Neural cell (in vitro differentiated cells): ENCODE measurements at regions not wholly inside any gene's neighbourhood (a gene's known extent, or its start where the extent isn't known, plus 50 kb on each side); places are given as distances from the start of the nearest gene placed in this dataset.

Experiments used
- H2AFZ ChIP-seq: fragments of 200-600, 300-800 bp; sonication (generic), shearing (Covaris generic); 2 replicates; pipeline ENCODE4 v1.6.0; 2014; ENCODE audit warnings: low read depth, mild to moderate bottlenecking, antibody characterized with exemption, low read length, moderate library complexity
- H3F3A ChIP-seq: fragments of 200-600 bp; shearing (Covaris generic); 2 replicates; pipeline ENCODE4 v1.6.1; 2016; ENCODE audit warnings: mild to moderate bottlenecking, moderate library complexity, mixed read lengths, antibody characterized with exemption, low read length; ENCODE audit not compliant: insufficient read depth, poor library complexity, severe bottlenecking
- H3K27ac ChIP-seq: fragments of 200-600, 300-800 bp; sonication (generic), shearing (Covaris generic); 2 replicates; pipeline ENCODE4 v1.5.1; 2014; ENCODE audit warnings: mild to moderate bottlenecking, low read length, moderate library complexity
- H3K27me3 ChIP-seq: fragments of 300-800, 200-600 bp; sonication (generic), shearing (Covaris generic); 2 replicates; pipeline ENCODE4 v1.6.0; 2014; ENCODE audit warnings: mild to moderate bottlenecking, low read depth, low read length, moderate library complexity; ENCODE audit not compliant: insufficient read depth
- H3K36me3 ChIP-seq: fragments of 300-800, 200-600 bp; sonication (generic), shearing (Covaris generic); 2 replicates; pipeline ENCODE4 v1.5.1; 2014; ENCODE audit warnings: mild to moderate bottlenecking, antibody characterized with exemption, low read length, moderate library complexity; ENCODE audit not compliant: insufficient read depth
- H3K4me2 ChIP-seq: fragments of 300-800, 200-600 bp; sonication (generic), shearing (Covaris generic); 2 replicates; pipeline ENCODE4 v1.6.0; 2014; ENCODE audit warnings: mild to moderate bottlenecking, low read length
- H3K4me3 ChIP-seq: fragments of 300-800, 200-600 bp; sonication (generic), shearing (Covaris generic); 2 replicates; pipeline ENCODE4 v1.5.1; 2014; ENCODE audit warnings: mild to moderate bottlenecking, low read length, moderate library complexity
- H3K79me2 ChIP-seq: fragments of 200-600 bp; shearing (Covaris generic); replicated peaks from 2 replicates; pipeline ENCODE4 v1.6.0; 2014; ENCODE audit warnings: mild to moderate bottlenecking, low read length, moderate library complexity; ENCODE audit not compliant: insufficient read depth
- H3K9ac ChIP-seq: fragments of 300-800, 200-600 bp; sonication (generic), shearing (Covaris generic); 2 replicates; pipeline ENCODE4 v1.6.1; 2016; ENCODE audit warnings: mild to moderate bottlenecking, low read length, mixed read lengths
- H3K9me2 ChIP-seq: fragments of 200-600 bp; shearing (Covaris generic); 2 replicates; pipeline ENCODE4 v1.6.1; 2016; ENCODE audit warnings: mild to moderate bottlenecking, low read length, mixed read lengths; ENCODE audit not compliant: insufficient read depth
- H3K9me3 ChIP-seq: fragments of 200-600, 300-800 bp; sonication (generic), shearing (Covaris generic); 2 replicates; pipeline ENCODE4 v1.6.1; 2016; ENCODE audit warnings: mild to moderate bottlenecking, mixed run types, low read length, moderate library complexity, mixed read lengths
- H4K20me1 ChIP-seq: fragments of 200-600 bp; shearing (Covaris generic); 2 replicates; pipeline ENCODE4 v1.6.1; 2016; ENCODE audit warnings: mild to moderate bottlenecking, mixed run types; ENCODE audit not compliant: insufficient read depth
- CTCF ChIP-seq: fragments of 450-650 bp; IDR thresholded peaks from 2 replicates; pipeline ENCODE4 v1.5.1; 2014; ENCODE audit warnings: antibody characterized with exemption, mild to moderate bottlenecking, moderate library complexity; ENCODE audit not compliant: poor library complexity, severe bottlenecking
- EP300 ChIP-seq: fragments of 450-650 bp; conservative IDR thresholded peaks from 2 replicates; pipeline ENCODE4 v1.6.1; 2014; ENCODE audit warnings: antibody characterized with exemption, mild to moderate bottlenecking, moderate library complexity; ENCODE audit not compliant: poor library complexity, severe bottlenecking
- EZH2 ChIP-seq: fragments of 200-600, 300-800 bp; shearing (Covaris generic), sonication (generic); IDR thresholded peaks from 2 replicates; pipeline ENCODE4 v1.6.1; 2014; ENCODE audit warnings: antibody characterized with exemption, low read length, borderline replicate concordance, mild to moderate bottlenecking; ENCODE audit not compliant: insufficient read depth, poor library complexity, severe bottlenecking
- MXI1 ChIP-seq: fragments of 450-650 bp; conservative IDR thresholded peaks from 2 replicates; pipeline ENCODE4 v1.6.1; 2014; ENCODE audit warnings: antibody characterized with exemption, mild to moderate bottlenecking; ENCODE audit not compliant: poor library complexity, severe bottlenecking
- POLR2AphosphoS5 ChIP-seq: IDR thresholded peaks from 2 replicates; pipeline ENCODE4 v1.6.1; 2012
- RAD21 ChIP-seq: fragments of 450-650 bp; conservative IDR thresholded peaks from 2 replicates; pipeline ENCODE4 v1.6.1; 2014; ENCODE audit warnings: antibody characterized with exemption, mild to moderate bottlenecking, moderate library complexity
- REST ChIP-seq: IDR thresholded peaks from 2 replicates; pipeline ENCODE4 v1.6.1; 2012; ENCODE audit warnings: borderline replicate concordance
- SMC3 ChIP-seq: fragments of 450-650 bp; conservative IDR thresholded peaks from 2 replicates; pipeline ENCODE4 v1.6.1; 2014; ENCODE audit warnings: antibody characterized with exemption, mild to moderate bottlenecking, moderate library complexity; ENCODE audit not compliant: poor library complexity
- TAF1 ChIP-seq: IDR thresholded peaks from 2 replicates; pipeline ENCODE4 v1.6.1; 2012; ENCODE audit warnings: low read depth

GRCh38 chr16:6853565-6853964 is 479.1 kb upstream of the RBFOX1 start (continued):
- TF ChIP-seq SMC3 = no peak

DNA sequence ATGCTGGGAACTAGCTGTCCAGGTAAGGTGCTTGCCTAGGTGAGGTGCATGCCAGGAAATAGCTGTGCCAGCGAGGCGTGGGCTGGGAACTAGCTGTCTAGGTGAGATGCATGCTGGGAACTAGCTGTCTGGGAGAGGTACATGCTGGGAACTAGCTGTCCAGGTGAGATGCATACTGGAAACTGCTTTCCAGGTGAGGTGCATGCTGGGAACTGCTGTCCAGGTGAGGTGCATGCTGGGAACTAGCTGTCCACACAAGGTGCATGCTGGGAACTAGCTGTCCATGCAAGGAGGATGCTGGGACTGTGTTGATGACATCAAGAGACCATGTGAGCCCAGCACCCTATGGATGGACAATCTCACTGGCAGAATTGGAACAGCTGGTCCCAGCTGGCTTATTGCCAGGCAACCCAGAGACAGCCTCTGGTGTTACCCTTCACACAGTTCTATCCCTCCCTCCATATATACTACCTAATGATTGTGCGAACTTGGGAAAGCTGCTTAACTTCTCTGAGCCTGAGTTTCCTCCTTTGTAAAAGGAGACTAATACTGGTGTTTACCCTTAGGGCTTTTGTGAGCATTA is 479.9 kb upstream of the RBFOX1 start:
- H3K9me3 ChIP-seq = no peaks in the 10 kb centered on the region
- H3K9me2 ChIP-seq = no peaks in the 10 kb centered on the region
- no peak overlapping the region for H3K4me2 ChIP-seq
- no peak overlapping the region for H2AFZ ChIP-seq
- H4K20me1 ChIP-seq = no peaks in the 10 kb centered on the region
- H3K4me3 ChIP-seq = no peak overlapping the region
- H3K79me2 ChIP-seq = no peaks in the 10 kb centered on the region
- H3K9ac ChIP-seq = no peak overlapping the region
- no peaks in the 10 kb centered on the region for H3K27me3 ChIP-seq
- TF ChIP-seq TAF1 = no peak
- no peak for TF ChIP-seq RAD21
- no peak for TF ChIP-seq REST
- TF ChIP-seq POLR2AphosphoS5 = no peak
- no peak for TF ChIP-seq MXI1
- TF ChIP-seq CTCF = no peak
- TF ChIP-seq EZH2 = no peak
- no peak for TF ChIP-seq EP300
- TF ChIP-seq SMC3 = no peak
- H3F3A ChIP-seq = no peaks in the 10 kb centered on the region
- no peaks in the 10 kb centered on the region for H3K36me3 ChIP-seq
- no peak overlapping the region for H3K27ac ChIP-seq

- no peaks in the 10 kb centered on the region for H3K79me2 ChIP-seq
- H3K4me3 ChIP-seq = no peak overlapping the region
- no peak overlapping the region for H3K4me2 ChIP-seq
- H3K9ac ChIP-seq = no peak overlapping the region
- no peaks in the 10 kb centered on the region for H3K9me3 ChIP-seq
- no peaks in the 10 kb centered on the region for H3F3A ChIP-seq
- H4K20me1 ChIP-seq = no peaks in the 10 kb centered on the region
- H3K27ac ChIP-seq = no peak overlapping the region
- H3K27me3 ChIP-seq = no peaks in the 10 kb centered on the region
- H3K9me2 ChIP-seq = no peaks in the 10 kb centered on the region
- H3K36me3 ChIP-seq = no peaks in the 10 kb centered on the region
- no peak for TF ChIP-seq EP300
- TF ChIP-seq MXI1 = no peak
- no peak for TF ChIP-seq RAD21
- no peak for TF ChIP-seq CTCF
- TF ChIP-seq REST = no peak
- no peak for TF ChIP-seq TAF1
- TF ChIP-seq SMC3 = no peak
- no peak for TF ChIP-seq POLR2AphosphoS5
- no peak for TF ChIP-seq EZH2
- no peak overlapping the region for H2AFZ ChIP-seq
Measured at GRCh38 chr16:6846452-6846851, 486.2 kb upstream of the RBFOX1 start.
